ENCODE measurements at regions not wholly inside any gene's neighbourhood (a gene's known extent, or its start where the extent isn't known, plus 50 kb on each side); places are given as distances from the start of the nearest gene placed in this dataset.

DNA sequence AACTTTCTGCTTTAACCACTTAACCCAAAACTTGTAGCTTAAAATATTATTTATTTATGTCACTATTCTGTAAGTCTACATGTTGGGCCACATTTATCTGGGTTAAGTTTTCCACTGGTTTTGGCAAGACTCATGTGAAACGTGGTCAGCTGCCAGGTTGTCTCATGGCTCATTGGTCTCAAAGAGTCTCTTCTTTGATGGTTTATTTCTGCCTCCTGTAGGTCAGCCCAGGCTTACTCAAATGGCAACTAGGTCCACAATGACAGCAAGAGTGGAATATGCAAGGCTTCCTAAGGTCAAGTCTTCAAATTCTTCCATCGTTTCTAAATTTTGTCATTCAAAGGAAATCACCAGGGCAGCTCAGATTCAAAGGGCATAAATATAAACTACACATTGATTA lies 828.7 kb downstream of the PCDH7 start:
- DNase-seq: no peak

DNA sequence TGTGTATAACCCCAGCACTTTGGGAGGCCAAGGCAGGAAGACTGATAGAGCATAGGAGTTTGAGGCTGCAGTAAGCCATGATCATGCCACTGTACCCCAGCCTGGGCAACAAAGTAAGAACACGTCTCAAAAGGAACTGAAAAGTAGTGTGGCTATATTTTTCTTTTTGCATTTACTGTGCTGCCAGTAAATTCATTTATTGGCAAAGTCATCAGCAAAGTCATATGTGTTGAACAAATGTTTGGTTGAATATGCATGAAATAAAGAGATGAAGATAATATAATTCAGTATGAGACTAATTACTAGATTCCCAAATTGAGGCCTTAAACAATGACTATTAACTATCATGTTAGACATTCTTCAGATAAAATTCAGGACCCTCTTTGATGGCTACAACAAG lies 829.1 kb downstream of the PCDH7 start:
- DNase-seq: no peak

DNA sequence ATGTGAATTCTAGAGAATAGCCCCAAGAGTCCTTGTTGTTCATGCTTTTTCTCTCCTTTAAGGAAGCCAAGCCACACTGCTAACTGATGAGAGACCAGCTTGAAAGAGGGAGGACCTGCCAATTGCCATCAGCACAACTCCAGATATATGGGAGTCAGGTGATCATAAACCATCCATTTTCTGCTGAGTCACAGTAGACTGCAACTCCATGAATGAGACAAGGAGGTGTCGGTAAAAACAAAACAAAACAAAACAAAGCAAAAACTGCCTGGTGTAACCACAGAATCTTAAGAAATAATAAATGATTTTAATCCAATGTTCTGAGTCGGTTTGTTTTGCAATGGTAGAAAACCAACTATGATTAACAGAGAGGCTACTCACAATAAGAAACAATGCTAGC lies 837.3 kb downstream of the PCDH7 start:
- DNase-seq: no peak

DNA sequence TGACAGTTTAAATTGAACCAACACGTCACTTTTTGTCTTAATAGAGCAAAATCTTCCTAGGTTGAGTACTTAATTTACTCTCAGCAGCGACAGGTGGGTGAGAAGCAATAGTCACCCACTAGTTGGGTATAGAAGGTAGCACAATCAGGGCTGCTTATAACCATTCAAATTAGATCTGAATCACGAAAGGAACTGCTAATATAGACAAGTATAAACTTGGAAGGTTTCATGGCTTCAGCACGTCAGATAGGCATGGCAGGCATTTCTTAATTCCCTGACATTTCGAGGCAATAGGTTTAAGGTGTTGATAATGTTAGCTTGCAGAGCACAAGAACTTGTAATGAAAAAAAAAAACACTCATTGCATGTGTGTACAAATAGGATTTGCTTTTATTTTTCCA lies 853.4 kb downstream of the PCDH7 start:
- DNase-seq: no peak

DNA sequence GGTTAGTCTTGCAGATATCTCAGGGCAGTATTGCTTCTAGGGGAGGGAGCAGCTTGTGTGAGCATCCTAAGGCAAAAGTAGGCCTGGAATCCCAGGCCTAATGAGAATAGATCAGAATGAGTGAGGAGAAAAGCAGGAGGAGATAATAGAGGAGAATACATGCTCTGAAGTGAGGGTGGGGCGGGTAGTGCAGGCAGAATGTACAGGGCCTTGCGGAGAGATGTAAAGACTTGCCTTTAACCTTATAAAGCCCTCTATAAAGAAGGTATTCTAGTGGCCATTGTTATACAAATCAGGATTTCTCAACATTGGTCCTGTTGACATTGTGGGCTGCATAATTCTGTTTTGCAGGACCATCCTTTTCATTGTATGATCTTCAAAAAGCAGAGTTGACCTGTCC lies 855.3 kb downstream of the PCDH7 start:
- no peak for DNase-seq

DNA sequence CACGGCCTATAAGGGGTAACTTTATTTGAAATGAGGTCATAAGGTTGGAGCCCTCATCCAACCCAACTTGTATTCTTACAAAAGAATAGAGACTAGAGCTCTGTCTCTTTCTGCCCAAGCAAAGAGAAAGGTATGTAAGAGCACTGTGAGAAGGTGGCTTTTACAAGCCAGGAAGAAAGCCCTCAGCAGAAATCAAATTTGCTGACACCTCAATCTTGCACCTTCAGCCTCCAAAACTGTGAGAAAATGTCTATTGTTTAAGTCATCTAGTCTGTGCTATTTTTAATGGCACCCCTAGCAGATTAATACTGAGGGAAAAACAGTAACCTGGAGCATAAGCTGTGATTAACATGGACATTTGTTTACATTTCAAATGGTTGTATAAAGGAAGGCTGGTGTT lies 860.7 kb downstream of the PCDH7 start:
- DNase-seq: no peak

DNA sequence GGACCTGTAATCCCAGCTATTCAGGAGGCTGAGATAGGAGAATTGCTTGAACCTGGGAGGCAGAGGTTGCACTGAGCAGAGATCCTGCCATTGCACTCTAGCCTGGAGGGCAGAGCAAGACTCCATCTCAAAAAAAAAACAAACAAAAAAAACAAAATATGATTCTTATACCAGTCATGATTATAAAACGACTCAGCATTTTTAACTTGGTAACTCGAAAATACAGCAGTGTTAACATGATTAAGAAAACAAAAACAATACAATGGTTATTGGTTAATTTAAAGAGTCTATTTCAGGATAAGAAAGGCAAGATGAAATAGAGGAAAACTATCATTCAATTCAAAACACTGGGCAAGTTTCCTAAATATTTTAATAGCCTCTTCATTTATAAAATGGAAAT lies 865.3 kb downstream of the PCDH7 start:
- DNase-seq: no peak

DNA sequence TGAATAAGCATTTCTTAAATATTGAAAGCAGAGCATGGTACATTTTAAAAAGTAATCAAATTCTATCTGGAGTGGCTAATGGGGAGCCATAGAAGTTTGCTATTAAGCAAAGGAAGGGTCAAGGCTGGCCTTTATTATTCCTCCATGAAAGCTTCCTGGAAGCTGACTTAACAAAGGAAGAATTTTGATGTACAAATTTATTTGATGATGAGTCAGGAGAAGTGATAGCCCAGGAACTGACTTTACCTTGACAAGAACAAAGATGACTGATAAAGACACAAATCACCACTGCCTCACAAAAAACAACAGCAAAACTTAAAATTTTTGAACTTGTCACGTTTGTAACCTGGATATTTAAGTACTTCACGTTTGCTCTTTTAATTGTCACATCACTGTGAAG lies 872.1 kb downstream of the PCDH7 start:
- DNase-seq: no peak

DNA sequence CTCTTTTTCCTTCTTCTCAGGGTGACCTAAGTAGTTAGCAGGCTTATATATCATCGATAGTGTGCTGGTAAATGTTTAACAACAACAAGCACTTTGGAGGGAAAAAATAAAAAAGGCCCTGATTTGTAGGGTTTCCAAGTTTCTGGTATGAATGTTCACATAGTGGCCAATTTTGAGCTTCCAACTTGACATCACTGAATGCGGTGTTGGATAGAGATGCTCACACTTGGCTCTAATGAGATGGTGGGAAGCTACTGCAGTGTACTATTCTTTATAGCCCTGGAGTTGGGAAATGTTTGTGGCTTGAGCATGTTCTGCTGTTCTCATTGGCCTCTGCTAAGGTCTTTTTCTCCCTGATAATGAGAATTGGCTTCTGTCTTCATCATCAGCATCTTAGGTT lies 875.3 kb downstream of the PCDH7 start:
- no peak for DNase-seq

DNA sequence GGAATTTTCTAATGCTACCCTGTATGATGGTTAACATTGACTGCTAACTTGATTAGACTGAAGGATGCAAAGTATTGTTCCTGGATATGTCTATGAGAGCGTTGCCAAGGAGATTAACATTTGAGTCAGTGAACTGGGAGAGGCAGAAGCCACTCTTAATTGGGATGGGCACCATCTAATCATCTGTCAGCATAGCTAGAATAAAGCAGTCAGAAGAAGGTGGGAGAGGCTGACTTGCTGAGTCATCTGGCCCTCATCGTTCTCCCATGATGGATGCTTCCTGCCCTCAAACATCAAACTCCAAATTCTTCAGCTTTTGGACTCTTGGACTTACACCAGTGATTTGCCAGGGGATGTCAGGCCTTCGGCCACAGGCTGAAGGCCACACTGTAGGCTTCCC lies 878.5 kb downstream of the PCDH7 start:
- DNase-seq: no peak

DNA sequence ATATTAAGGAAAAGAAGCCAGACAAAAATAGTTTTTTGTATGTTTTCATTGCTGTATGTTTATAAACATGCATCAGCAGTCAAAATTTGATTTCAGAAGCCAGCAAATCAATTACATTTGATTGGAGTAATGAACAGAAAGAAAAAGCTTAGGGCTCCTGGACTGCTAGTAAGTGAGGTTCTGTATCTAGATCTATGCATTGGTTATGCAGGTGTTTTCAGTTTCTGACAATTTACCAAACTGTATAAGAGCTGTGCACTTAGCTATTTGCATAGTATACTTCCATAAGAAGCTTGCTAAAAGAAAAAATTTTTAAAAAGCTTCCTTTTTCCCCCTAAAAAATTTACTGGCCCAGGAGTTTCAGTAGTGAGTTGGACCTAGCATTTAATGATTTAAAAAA lies 881.6 kb downstream of the PCDH7 start:
- DNase-seq: no peak

DNA sequence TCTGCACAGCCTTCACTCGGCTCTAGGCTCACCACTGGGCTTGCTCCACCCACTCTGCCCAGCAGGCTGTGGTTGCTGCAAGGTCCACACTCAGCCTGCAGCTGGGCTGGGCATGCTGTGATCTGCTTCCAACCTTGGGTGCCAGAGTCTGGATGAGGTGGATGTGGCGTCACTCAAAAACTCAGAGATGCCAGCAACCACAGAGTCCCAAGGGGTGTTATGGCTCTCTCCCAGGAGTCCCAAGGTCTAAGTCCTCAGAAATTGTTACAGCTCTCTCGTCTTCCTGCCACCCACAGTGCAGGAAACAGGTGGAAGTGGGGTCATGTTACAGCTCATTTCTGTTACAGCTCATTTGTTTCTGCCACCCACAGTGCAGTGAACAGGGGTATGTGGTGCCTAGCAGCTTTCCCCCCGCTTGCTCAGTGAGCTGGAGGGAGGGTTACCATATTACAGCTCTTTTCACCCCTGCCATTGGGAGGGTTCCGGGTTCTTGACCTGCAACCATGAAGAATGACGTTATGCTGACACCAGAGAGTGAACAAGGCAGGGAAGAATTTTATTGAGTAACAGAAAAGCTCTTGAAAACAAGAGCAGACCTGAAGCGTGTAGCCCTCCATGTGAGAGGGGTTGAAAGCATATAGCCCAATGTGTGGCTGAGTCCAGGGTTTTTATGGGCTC lies 893.9 kb downstream of the PCDH7 start:
- DNase-seq: no peak

DNA sequence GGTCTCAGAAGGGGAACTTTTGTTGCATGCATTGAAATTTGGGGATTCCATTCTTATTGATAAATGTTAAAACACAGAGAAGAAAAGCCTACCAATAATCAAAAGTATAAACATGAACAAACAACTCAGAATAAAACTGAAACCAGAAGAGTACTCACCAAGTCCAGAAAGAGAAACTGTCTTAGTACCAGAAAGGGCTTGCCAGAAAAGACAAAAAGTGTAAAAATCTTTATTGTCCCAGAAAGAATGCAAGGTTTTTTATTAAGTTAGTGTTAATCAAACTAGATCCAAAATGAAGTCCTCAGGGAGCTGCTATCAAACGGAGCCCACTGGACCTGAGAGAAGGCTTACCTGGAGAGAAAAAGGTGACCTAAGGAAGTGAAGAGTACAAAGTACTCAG lies 897.5 kb downstream of the PCDH7 start:
- no peak for DNase-seq

DNA sequence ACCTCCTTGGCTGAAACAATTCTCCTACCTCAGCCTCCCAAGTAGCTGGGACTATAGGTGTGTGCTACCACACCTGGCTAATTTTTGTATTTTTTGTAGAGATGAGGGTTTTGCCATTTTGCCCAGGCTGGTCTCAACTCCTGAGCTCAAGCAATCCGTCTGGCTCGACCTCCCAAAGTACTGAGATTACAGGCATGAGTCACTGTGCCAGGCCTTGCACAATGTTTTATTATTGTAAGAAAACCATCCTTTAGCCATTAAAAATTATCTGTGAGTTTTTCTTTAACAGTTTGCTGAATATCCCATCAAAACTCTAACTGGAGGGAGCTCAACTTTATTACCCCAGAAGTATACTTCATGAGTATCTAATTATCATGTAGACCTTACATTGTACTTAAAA lies 900.3 kb downstream of the PCDH7 start:
- no peak for DNase-seq

DNA sequence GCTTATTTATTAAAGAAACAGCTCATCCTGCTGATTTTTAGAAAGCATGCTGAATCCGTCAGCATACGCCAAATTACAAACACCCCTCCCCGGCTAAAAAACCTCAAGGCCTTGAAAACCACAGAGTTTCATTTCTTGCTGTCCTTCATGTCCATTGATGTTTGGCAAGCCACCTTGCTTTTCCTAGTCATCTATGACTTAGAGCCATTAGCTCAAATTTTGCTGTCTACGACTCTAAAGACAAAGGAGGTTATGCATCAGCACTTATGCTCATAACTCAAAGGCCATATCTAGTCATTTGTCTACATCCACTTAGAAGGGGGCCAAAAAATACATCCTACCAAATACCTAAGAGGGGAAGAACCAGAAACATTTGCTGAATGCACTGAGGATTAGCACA lies 925.1 kb downstream of the PCDH7 start:
- no peak for DNase-seq

DNA sequence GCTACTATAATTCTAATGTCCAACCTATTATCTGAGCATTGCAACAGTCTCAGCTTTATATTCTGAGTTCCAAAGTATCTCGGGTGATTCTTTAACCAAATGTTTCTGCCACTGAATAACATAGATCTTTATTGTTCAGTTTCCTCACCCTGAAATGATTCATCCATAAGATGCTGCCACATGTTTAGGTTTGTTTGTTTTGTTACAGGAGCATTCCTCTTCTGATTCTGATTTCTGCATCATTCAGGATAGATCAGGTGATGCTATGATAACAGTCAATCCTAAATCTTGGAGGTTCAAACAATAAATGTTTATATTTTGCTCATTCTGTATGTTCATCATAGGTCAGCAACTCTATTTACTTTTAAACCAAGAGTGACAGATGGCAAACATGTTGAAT lies 927.6 kb downstream of the PCDH7 start:
- DNase-seq: no peak

DNA sequence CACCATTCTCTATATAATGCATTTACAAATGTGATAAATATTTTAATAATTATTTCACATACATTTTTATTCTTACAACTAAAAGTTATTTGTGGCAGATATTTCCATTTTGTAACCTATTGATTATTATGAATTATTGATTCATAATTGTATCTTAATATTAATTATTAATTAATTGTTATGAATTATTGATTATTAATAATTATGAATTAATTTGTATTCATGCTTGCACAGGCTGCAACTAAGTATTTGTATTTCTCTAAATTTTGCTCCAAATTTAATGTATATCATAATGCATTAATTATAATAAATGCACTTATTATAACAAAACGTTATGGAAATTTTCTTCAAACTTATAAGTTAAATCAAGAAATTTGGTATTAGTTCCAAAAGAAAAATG lies 929.7 kb downstream of the PCDH7 start:
- no peak for DNase-seq

DNA sequence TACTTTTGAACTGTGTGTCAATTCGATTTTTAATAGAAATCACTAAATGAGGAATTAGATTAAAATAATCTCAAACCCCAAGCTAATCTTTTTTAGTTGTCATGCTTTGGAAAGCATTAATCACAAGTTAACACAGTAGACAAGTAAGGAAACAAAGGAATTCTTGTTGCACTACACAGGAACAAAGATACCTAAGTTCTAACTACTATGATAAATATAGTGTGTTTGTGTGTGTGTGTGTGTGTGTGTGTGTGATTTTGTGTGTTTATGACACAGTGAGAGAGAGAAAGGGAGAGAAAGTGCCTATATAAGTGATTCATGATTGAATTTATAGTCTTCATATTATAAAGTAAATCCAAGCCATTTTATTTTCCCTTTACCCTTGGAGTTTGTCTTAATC lies 931.4 kb downstream of the PCDH7 start:
- DNase-seq: no peak

DNA sequence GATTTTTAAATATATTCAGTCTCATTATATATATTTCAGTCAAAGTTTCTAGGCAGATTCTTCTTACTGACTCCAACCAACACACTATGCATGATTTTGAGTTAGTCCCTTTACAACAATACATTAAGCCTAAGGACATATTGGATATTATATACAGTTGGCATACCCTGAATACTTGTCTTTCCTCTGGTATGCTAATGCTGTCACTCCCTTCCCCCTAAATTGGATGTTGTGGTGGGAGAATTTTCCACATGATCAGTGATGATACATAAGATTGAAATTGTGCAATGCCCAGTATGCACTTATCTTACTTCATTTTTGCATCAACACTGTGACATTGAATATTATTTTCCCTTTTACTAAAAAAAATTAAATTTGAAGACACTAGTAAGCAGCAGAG lies 935.2 kb downstream of the PCDH7 start:
- no peak for DNase-seq

DNA sequence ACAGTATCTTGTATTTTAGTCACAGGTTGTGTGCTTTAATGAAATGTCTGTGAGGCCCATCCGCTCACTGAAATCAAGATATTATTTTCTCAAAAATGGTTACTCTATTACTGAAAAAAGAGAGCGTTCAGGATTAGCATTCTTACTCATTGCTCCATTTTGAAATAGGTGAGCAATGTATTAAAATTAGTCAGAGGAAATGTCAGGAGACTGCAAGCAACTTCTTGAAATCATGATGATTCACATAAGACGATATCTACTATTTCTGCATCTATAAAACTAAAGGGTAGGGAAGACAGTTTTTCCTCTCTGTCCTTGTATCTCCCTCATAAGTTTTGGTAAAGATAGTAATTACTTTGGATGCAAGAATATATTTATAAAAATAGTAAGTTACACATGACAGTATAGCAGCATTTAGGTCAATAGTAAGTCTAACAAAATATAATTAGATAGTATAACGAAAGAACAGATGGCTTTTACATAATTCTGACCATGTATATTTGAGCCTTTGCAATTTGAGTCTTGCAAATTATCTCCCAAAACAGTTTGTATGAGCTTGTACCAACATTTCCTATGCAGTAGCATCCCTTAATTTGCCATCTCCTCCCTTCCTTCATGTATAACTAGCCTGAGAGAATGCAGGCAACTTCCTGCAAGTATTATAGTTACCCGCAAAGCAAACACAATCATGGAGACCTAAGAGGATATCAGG lies 937.8 kb downstream of the PCDH7 start:
- no peak for DNase-seq

DNA sequence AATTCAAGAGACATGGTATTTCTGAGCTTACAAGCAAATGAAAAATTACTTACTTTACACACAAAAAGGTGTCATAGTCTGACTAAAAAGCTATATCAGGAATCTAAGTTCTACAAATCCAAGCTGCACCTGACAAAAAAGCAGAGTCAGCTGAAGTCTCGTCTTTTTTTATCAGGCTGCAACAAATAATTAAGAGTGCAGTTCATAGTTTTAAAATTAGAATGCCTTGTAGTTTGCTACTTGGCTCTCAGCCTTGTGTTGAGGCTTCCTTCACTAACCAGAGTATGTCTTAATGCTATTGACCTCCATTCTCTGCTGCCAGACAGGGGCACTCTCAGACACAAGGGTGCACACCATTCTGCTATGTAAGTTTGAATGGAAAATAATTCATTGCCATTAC lies 940.7 kb downstream of the PCDH7 start:
- no peak for DNase-seq

DNA sequence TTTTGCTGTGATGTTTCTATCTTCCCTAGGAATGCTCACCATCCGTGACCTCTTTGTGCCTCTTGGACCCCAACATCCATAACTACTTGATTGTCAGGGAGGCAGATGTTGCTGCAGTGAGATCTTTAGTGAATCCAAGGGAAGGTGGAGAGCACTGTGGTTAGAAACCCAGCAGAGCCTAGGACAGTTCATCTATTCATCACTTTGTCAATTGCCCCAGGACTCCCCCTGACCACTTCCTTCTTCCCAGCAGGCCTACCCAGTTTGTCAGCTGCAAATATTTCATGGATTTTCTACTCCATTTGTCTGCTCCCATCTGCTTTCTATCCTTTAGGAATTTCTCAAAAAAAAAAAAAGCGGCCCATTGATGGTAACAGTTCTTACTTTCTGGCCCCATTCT lies 942.8 kb downstream of the PCDH7 start:
- no peak for DNase-seq

DNA sequence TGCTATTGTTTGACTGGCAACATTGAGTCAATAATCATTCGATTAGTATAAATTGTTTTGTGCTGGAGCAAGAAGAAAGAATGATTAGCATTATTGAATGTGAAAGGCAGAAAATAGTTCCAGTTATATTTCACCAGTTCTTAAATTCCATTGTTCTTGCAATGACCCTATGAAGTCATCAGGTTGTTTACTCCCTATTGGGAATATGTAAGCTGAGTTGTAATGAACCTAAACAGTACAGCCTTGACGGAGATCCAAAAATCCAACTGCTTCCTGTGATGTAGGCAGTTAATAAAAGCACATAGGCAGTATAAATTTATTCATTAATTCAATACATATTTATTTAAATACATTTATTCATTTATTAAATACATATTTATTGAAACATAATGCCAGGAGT lies 947.5 kb downstream of the PCDH7 start:
- DNase-seq: no peak

DNA sequence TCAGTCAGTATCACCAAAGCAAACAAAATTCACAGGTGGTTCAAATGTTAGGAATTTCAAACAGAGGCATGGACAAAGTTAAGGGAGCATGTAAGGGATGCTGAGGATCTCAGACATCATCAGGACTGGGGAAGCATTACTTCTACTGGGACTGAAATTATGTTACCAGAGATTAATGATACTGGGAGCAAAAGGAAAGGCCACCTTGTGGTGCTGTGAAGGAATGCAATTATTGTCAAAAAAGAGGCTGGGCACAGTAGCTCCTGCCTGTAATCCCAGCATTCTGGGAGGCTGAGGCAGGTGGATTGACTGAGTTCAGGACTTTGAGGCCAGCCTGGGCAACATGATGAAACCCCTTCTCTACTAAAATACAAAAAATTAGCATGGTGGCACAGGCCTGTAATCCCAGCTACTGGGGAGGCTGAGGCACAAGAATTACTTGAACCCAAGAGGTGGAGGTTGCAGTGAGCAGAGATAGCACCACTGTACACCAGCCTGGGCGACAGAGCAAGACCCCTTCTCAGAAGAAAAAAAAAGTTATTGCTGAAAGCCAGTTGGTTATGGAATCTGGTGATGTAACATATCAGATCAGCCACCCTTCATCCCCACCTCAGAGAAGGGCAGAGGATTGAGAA lies 954.3 kb downstream of the PCDH7 start:
- DNase-seq: no peak

DNA sequence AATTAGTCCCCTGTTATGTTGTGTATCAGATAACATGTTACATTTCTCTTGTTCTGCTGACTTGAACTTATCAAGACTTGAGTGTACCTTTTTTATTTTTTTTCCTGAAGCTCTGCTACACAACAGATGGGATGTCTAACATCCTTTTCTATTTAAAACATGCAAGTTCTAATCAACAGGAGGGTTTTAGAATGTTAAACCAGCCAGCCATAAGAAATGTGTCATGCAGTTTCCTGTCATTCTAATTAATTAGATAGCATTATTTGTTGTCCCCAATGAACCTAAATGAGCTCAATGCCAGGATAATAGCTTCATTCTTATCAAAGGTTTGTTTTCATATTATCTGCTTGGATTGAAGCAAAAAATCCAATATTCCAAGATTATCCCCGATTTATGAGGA lies 958.2 kb downstream of the PCDH7 start:
- no peak for DNase-seq

Data from activated CD4-positive, CD25-positive, alpha-beta regulatory T cell (primary cell).